ENCODE measurements at regions not wholly inside any gene's neighbourhood (a gene's known extent, or its start where the extent isn't known, plus 50 kb on each side); places are given as distances from the start of the nearest gene placed in this dataset.

DNA sequence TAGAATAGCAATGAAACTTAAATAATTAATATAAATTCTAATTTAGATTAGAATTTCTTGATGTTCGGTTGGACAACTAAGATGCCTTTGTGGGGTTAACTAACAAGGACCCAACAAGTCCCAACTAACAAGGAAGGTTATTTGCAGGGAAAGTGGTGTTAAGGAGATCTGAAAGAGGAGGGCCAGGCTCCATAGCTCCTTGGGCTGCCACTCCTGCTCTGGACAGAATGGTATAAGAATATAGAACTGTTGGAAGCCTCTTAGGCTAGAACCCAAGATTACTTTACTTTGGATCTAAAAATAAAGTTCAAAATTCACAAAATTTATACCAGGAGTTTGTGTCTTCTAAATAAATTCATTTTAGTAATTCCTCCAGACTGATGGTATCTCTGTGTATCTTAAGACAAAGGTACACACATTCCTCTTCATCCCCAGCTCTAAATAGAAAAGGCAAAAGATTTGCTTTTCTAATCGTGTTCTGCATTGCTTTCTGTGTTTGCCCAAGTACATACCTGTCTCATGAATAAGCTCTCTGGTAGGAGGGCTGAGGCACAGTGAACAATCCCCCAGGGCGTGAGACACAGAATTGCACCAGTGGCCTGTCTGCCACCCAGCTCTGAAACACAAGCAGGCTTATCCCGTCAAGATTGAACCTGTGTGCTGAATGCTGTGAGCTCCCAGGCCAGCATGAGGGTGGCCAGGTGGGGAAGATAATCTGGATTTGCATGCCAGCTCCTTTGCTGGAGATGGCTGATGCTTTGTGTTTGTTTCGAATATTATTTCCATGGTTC is 176.0 kb downstream of the ACKR3 start:
- FAIRE-seq (no peak), DNase-seq (ENCODE audit: low read depth in 1 of 2, low spot score in 2 of 2) (no peak)
- POLR2A ChIA-PET (ENCODE audit: partially characterized antibody), result no interaction called here
- Histone ChIP-seq H2BK20ac (ENCODE audit: low read length) (no peak overlapping the region), H3K23me2 (ENCODE audit: low read depth, low read length) (no peaks in the 10 kb centered on the region), H3K27me3 (replicated peaks in 1 of 4; ENCODE audit: control insufficient read depth in 3 of 4, extremely low read depth in 1 of 4, insufficient read depth in 3 of 4, low read length in 3 of 4) (no peaks in the 10 kb centered on the region), H3K23ac (ENCODE audit: insufficient read length) (no peak overlapping the region), H3K9me3 (ENCODE audit: insufficient read depth in 2 of 2, low read depth in 1 of 2, low read length in 1 of 2) (no peaks in the 10 kb centered on the region), H2BK5ac (ENCODE audit: low read depth, low read length) (no peak overlapping the region), H3K4me1 (replicated peaks in 1 of 4; ENCODE audit: control insufficient read depth in 3 of 4, insufficient read depth in 4 of 4, low read length in 3 of 4) (peaks cover 0 to 5% (median 3%) of the 10 kb centered on the region in 4 experiments; a peak in 5 of 7 replicates), H3K56ac (replicated peaks; ENCODE audit: insufficient read length, low read depth, low read length) (no peak overlapping the region), H3K4ac (replicated peaks; ENCODE audit: insufficient read length, low read depth, low read length) (no peak overlapping the region), H2BK15ac (ENCODE audit: low read length) (no peak overlapping the region; the same call in 1 of the 2 replicates), H3K79me1 (ENCODE audit: low read depth, low read length) (no peaks in the 10 kb centered on the region), H3K9ac (replicated peaks in 1 of 4; ENCODE audit: extremely low read depth in 1 of 4, low read depth in 3 of 4, low read length in 3 of 4) (no peak overlapping the region), H3K4me3 (ENCODE audit: extremely low read depth in 1 of 4, insufficient read depth in 2 of 4, low read depth in 3 of 4, low read length in 4 of 4) (no peak overlapping the region), H3K79me2 (ENCODE audit: control insufficient read depth in 1 of 2, insufficient read depth in 2 of 2, low read length in 2 of 2) (no peaks in the 10 kb centered on the region), H3K14ac (ENCODE audit: insufficient read length) (no peak overlapping the region), H3K36me3 (ENCODE audit: control insufficient read depth in 2 of 4, insufficient read depth in 4 of 4, low read length in 3 of 4) (no peaks in the 10 kb centered on the region), H4K20me1 (replicated peaks in 1 of 2; ENCODE audit: control insufficient read depth in 1 of 2, insufficient read depth in 2 of 2, low read length in 2 of 2) (no peaks in the 10 kb centered on the region), H4K5ac (ENCODE audit: insufficient read length, low read depth, low read length) (no peak overlapping the region), H3K27ac (ENCODE audit: low read depth, low read length) (no peak overlapping the region), H2AK5ac (ENCODE audit: low read depth, low read length) (no peak overlapping the region), H2BK120ac (replicated peaks; ENCODE audit: low read depth, low read length) (no peak overlapping the region), H2BK12ac (ENCODE audit: low read depth, low read length) (no peak overlapping the region), H3K18ac (ENCODE audit: extremely low read depth, low read length) (no peak overlapping the region), H4K91ac (replicated peaks; ENCODE audit: insufficient read length, low read length) (no peak overlapping the region), H4K8ac (ENCODE audit: extremely low read depth, insufficient read depth, low read length) (no peak overlapping the region), H3K4me2 (ENCODE audit: insufficient read depth in 1 of 2, low read depth in 2 of 2, low read length in 2 of 2) (no peak overlapping the region), H2AFZ (ENCODE audit: low read length) (no peak overlapping the region)
- WGBS, 2 experiments (ENCODE audit: extremely low coverage in 1 of 2, insufficient coverage in 1 of 2, insufficient read length in 1 of 2, insufficient replicate concordance in 2 of 2, low coverage in 1 of 2, low lambda C conversion rate in 2 of 2, missing lambda C conversion rate in 1 of 2), result 79% methylated on average over 5 of the region's 5 CpGs; no CpG with 5 or more reads in 1 of the 2 experiments
- CTCF ChIA-PET (ENCODE audit: partially characterized antibody), result interaction anchor here (0.9 to 2.0 kb wide), 3 partner anchors 164 to 282 kb away, joined by 3 to 7 read pairs (median 3); no protein-coding TSS in a partner anchor
- no peak for TF ChIP-seq TCF12 (IDR thresholded peaks at IDR 0.05; ENCODE audit: low read depth, low read length)

All from H1 (cell line).